Uterus (tissue), 3 donors: ENCODE measurements at regions not wholly inside any gene's neighbourhood (a gene's known extent, or its start where the extent isn't known, plus 50 kb on each side); places are given as distances from the start of the nearest gene placed in this dataset.
A peak's percentile ranks its signal among the peaks of the same experiment; 100 is the strongest.

Experiments
- DNase-seq, 2 donors: peaks; one replicate each; pipeline ENCODE4 v3.0.0-alpha.2; 2019 to 2020
- H3K27ac ChIP-seq, 2 donors: fragments of 200-600 bp; sonication (generic); 1 replicate in 1 of 2; 2 replicates in 1 of 2; pipeline ENCODE4 v1.5.1; 2016 to 2018
- H3K27me3 ChIP-seq, 2 donors: fragments of 200-600 bp; sonication (generic); one replicate each; pipeline ENCODE4 v1.5.1; 2018 to 2019; ENCODE audit warnings: control low read depth in 1 of 2
- H3K36me3 ChIP-seq, 2 donors: fragments of 200-600 bp; sonication (generic); one replicate each; pipeline ENCODE4 v1.5.1; 2019; ENCODE audit warnings: control low read depth in 1 of 2
- H3K4me1 ChIP-seq, 2 donors: fragments of 200-600 bp; sonication (generic); one replicate each; pipeline ENCODE4 v1.5.1; 2018 to 2019; ENCODE audit warnings: control low read depth in 1 of 2
- H3K4me3 ChIP-seq, 2 donors: fragments of 200-600 bp; sonication (generic); 1 replicate in 1 of 2; 2 replicates in 1 of 2; pipeline ENCODE4 v1.5.1; 2018 to 2019; ENCODE audit warnings: mild to moderate bottlenecking in 1 of 2
- H3K9me3 ChIP-seq, 2 donors: fragments of 200-600 bp; sonication (generic); one replicate each; pipeline ENCODE4 v1.5.1; 2019; ENCODE audit warnings: control low read depth in 1 of 2
- CTCF ChIP-seq, 4 experiments: fragments of 200-600 bp in 2 of 4; fragments of 450-650 bp in 2 of 4; sonication (generic) in 2 of 4; IDR thresholded peaks; one replicate each; pipeline ENCODE4 v1.5.1; 2016 to 2019; ENCODE audit warnings: antibody characterized with exemption in 4 of 4, mild to moderate bottlenecking in 2 of 4, moderate library complexity in 1 of 4
- POLR2A ChIP-seq, 2 donors: fragments of 450-650 bp; IDR thresholded peaks; one replicate each; pipeline ENCODE4 v1.6.1; 2016; ENCODE audit warnings: antibody characterized with exemption in 2 of 2, mild to moderate bottlenecking in 1 of 2, moderate library complexity in 1 of 2
- intact Hi-C: fragments of 100-400 bp; cut with DNase I; formaldehyde crosslinking; loops from one replicate; pipeline ENCODE4 v1.15.1; 2023; ENCODE audit warnings: low total_unique reads
- donor health status: DM: yes; HTN: yes; CAD: no.

GRCh38 chr2:12183032-12183645 lies 436.7 kb downstream of the LPIN1 start:
- intact Hi-C loops, result no loop called here
- DNase-seq, result no peak
- Histone ChIP-seq H3K27ac (no peak overlapping the region), H3K4me3 (no peak overlapping the region), H3K4me1 (no peaks in the 10 kb centered on the region), H3K36me3 (no peaks in the 10 kb centered on the region), H3K9me3 (no peaks in the 10 kb centered on the region), H3K27me3 (no peaks in the 10 kb centered on the region)
- no peak for TF ChIP-seq CTCF (IDR thresholded peaks at IDR 0.05)
- no peak for TF ChIP-seq POLR2A (IDR thresholded peaks at IDR 0.05)

GRCh38 chr2:12192762-12193161 lies 446.3 kb downstream of the LPIN1 start:
- no peak for DNase-seq

GRCh38 chr2:12194968-12195367 lies 448.5 kb downstream of the LPIN1 start:
- Histone ChIP-seq H3K36me3 (no peaks in the 10 kb centered on the region), H3K4me1 (no peaks in the 10 kb centered on the region), H3K4me3 (no peak overlapping the region), H3K27ac (no peak overlapping the region), H3K27me3 (no peaks in the 10 kb centered on the region), H3K9me3 (no peaks in the 10 kb centered on the region)
- TF ChIP-seq CTCF (IDR thresholded peaks at IDR 0.05), result no peak
- no peak for TF ChIP-seq POLR2A (IDR thresholded peaks at IDR 0.05)
- no peak for DNase-seq
- intact Hi-C loops, result no loop called here

More at GRCh38 chr2:12192762-12193161, 446.3 kb downstream of the LPIN1 start:
- Histone ChIP-seq H3K36me3 (no peaks in the 10 kb centered on the region), H3K27ac (peak overlapping the region; percentile 21 to 30), H3K27me3 (no peaks in the 10 kb centered on the region), H3K9me3 (no peaks in the 10 kb centered on the region), H3K4me1 (no peaks in the 10 kb centered on the region), H3K4me3 (no peak overlapping the region)
- intact Hi-C loops, result no loop called here
- TF ChIP-seq CTCF (IDR thresholded peaks at IDR 0.05) (no peak), POLR2A (IDR thresholded peaks at IDR 0.05) (no peak)

- Histone ChIP-seq H3K4me3 (no peak overlapping the region), H3K36me3 (no peaks in the 10 kb centered on the region), H3K9me3 (no peaks in the 10 kb centered on the region), H3K27me3 (no peaks in the 10 kb centered on the region), H3K27ac (no peak overlapping the region), H3K4me1 (no peaks in the 10 kb centered on the region)
- no peak for TF ChIP-seq POLR2A (IDR thresholded peaks at IDR 0.05)
- no peak for TF ChIP-seq CTCF (IDR thresholded peaks at IDR 0.05)
- intact Hi-C loops, result no loop called here
- DNase-seq, result no peak
Measured at GRCh38 chr2:12196495-12196894, 450.1 kb downstream of the LPIN1 start.

GRCh38 chr2:12197133-12197532 lies 450.7 kb downstream of the LPIN1 start:
- DNase-seq, result no peak
- intact Hi-C loops, result no loop called here

More at GRCh38 chr2:12197133-12197532, 450.7 kb downstream of the LPIN1 start:
- H3K9me3 ChIP-seq, result no peaks in the 10 kb centered on the region
- no peak overlapping the region for H3K4me3 ChIP-seq
- H3K27me3 ChIP-seq, result no peaks in the 10 kb centered on the region
- no peak overlapping the region for H3K27ac ChIP-seq
- TF ChIP-seq CTCF (IDR thresholded peaks at IDR 0.05), result no peak
- TF ChIP-seq POLR2A (IDR thresholded peaks at IDR 0.05), result no peak
- H3K36me3 ChIP-seq, result no peaks in the 10 kb centered on the region
- H3K4me1 ChIP-seq, result no peaks in the 10 kb centered on the region
